ENCODE measurements at regions not wholly inside any gene's neighbourhood (a gene's known extent, or its start where the extent isn't known, plus 50 kb on each side); places are given as distances from the start of the nearest gene placed in this dataset.
"Not testable (repeated sequence)": the region's sequence is repeated elsewhere in the genome, so short reads cannot be mapped to it uniquely, and the experiment has no call there.

- no peak for DNase-seq (ENCODE audit: low read depth in 3 of 3)
Observed at GRCh38 chr17:53088481-53088880, 734.2 kb upstream of the KIF2B start.

- DNase-seq (ENCODE audit: low read depth in 3 of 3) = no peak
Observed at GRCh38 chr17:53061446-53061845, 761.3 kb upstream of the KIF2B start.

GRCh38 chr17:53058031-53058430 lies 764.7 kb upstream of the KIF2B start:
- DNase-seq (ENCODE audit: low read depth in 3 of 3) = no peak

- DNase-seq (ENCODE audit: low read depth in 3 of 3) = no peak
Observed at GRCh38 chr17:53046781-53047180, 775.9 kb upstream of the KIF2B start.

- DNase-seq (ENCODE audit: low read depth in 3 of 3) = no peak
Observed at GRCh38 chr17:53039981-53040380, 782.7 kb upstream of the KIF2B start.

- no peak for DNase-seq (ENCODE audit: low read depth in 3 of 3)
Observed at GRCh38 chr17:53033297-53033696, 789.4 kb upstream of the KIF2B start.

GRCh38 chr17:53032861-53033271 lies 789.9 kb upstream of the KIF2B start:
- DNase-seq (ENCODE audit: low read depth in 3 of 3) = no peak

GRCh38 chr17:53017227-53017626 lies 805.5 kb upstream of the KIF2B start:
- DNase-seq (ENCODE audit: low read depth in 3 of 3) = no peak

- DNase-seq (ENCODE audit: low read depth in 3 of 3) = no peak
Observed at GRCh38 chr17:53016085-53016484, 806.6 kb upstream of the KIF2B start.

- no peak for DNase-seq (ENCODE audit: low read depth in 3 of 3)
Observed at GRCh38 chr17:53012364-53012763, 810.4 kb upstream of the KIF2B start.

GRCh38 chr17:53006006-53006405 lies 816.7 kb upstream of the KIF2B start:
- DNase-seq (ENCODE audit: low read depth in 3 of 3) = no peak

GRCh38 chr17:53004902-53005301 lies 817.8 kb upstream of the KIF2B start:
- no peak for DNase-seq (ENCODE audit: low read depth in 3 of 3)

- DNase-seq (ENCODE audit: low read depth in 3 of 3) = no peak
Observed at GRCh38 chr17:52995881-52996280, 826.8 kb upstream of the KIF2B start.

- DNase-seq (ENCODE audit: low read depth in 3 of 3) = no peak
Observed at GRCh38 chr17:52995147-52995546, 827.6 kb upstream of the KIF2B start.

- no peak for DNase-seq (ENCODE audit: low read depth in 3 of 3)
Observed at GRCh38 chr17:52986056-52986662, 827.6 kb upstream of the CA10 start.

GRCh38 chr17:52982331-52982730 lies 823.8 kb upstream of the CA10 start:
- DNase-seq (ENCODE audit: low read depth in 3 of 3) = no peak

GRCh38 chr17:52979921-52980320 lies 821.4 kb upstream of the CA10 start:
- DNase-seq (ENCODE audit: low read depth in 3 of 3) = no peak

GRCh38 chr17:52965856-52966255 lies 807.3 kb upstream of the CA10 start:
- DNase-seq (ENCODE audit: low read depth in 3 of 3) = no peak

GRCh38 chr17:52961751-52962150 lies 803.2 kb upstream of the CA10 start:
- not testable (repeated sequence) for DNase-seq (ENCODE audit: low read depth in 3 of 3)

GRCh38 chr17:52957411-52957810 lies 798.9 kb upstream of the CA10 start:
- no peak for DNase-seq (ENCODE audit: low read depth in 3 of 3)

GRCh38 chr17:52947418-52947817 lies 788.9 kb upstream of the CA10 start:
- no peak for DNase-seq (ENCODE audit: low read depth in 3 of 3)

GRCh38 chr17:52938623-52939230 lies 780.2 kb upstream of the CA10 start:
- DNase-seq (ENCODE audit: low read depth in 3 of 3) = no peak

- no peak for DNase-seq (ENCODE audit: low read depth in 3 of 3)
Observed at GRCh38 chr17:52930581-52930980, 772.1 kb upstream of the CA10 start.

GRCh38 chr17:52930145-52930544 lies 771.6 kb upstream of the CA10 start:
- DNase-seq (ENCODE audit: low read depth in 3 of 3) = no peak
